Right lobe of liver (tissue), 4 donors: ENCODE measurements at regions not wholly inside any gene's neighbourhood (a gene's known extent, or its start where the extent isn't known, plus 50 kb on each side); places are given as distances from the start of the nearest gene placed in this dataset.

Experiments used
- CTCF ChIP-seq, 4 donors: fragments of 200-600 bp in 3 of 4; fragments of 450-650 bp in 1 of 4; IDR thresholded peaks; one replicate each; pipeline versions ENCODE4 v1.5.1 to v1.8.0; 2016 to 2022; ENCODE audit warnings: antibody characterized with exemption in 4 of 4, mild to moderate bottlenecking in 2 of 4
- POLR2A ChIP-seq: fragments of 450-650 bp; IDR thresholded peaks from one replicate; pipeline ENCODE4 v1.6.1; 2017; ENCODE audit warnings: antibody characterized with exemption, mild to moderate bottlenecking
- donor health status: DM: no; HTN: no; CAD: no.
- donor health status: DM: no; HTN: no; CAD: no.
- donor health status: DM: no; HTN: yes; CAD: no.

- no peak for TF ChIP-seq CTCF (IDR thresholded peaks at IDR 0.05)
- no peak for TF ChIP-seq POLR2A
Observed at GRCh38 chr6:141846639-141847038, 286.1 kb upstream of the GJE1 start.
